ENCODE measurements at regions not wholly inside any gene's neighbourhood (a gene's known extent, or its start where the extent isn't known, plus 50 kb on each side); places are given as distances from the start of the nearest gene placed in this dataset.
"Not testable (repeated sequence)": the region's sequence is repeated elsewhere in the genome, so short reads cannot be mapped to it uniquely, and the experiment has no call there.

GRCh38 chr2:201946746-201947145 lies 86.9 kb upstream of the FZD7 start:
- DNase-seq; in situ Hi-C loops (cut with HindIII; ENCODE audit: low pct_ligation_motif_present, low pct_unique_long_range_greater_than_20kb, low sequenced_read_pairs): not testable (repeated sequence)

GRCh38 chr2:201947287-201947686 lies 86.4 kb upstream of the FZD7 start:
- no peak for DNase-seq
- in situ Hi-C loops (cut with HindIII; ENCODE audit: low pct_ligation_motif_present, low pct_unique_long_range_greater_than_20kb, low sequenced_read_pairs): no loop called here

DNA sequence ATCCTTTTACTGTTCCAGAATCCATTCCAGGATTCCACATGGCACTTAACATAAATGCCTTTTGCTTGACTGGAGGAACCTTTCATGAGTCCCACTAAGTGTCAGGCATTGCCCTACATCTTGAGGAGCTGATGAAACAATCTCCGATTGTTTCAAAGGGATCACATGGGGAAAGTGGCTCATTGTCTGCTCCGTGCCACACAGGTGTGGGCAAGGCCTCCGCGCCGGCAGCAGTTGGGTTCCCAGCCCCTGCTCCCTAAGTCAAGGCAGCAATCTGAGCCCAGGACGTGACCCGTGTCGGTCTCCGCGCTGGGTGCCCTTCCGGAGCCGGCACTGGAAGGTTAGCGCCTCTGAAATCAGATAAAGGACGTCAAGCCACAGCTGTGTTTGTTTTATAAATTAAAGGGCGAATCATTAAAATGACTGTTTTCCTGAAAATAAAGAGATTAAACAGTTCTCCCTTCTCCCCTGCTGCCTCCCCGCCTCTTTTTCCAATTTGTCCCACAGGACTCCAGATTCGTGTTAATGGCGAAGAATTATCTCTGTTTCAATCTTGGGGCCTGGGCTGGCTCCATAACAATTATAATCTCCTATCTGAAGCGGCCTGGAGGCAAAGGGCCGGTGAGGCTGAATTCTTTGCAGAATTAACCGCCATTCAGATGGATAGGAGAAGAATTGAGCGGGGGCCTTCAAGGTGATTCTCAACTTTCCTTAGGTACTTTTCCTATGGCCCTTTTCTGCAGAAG lies 84.3 kb upstream of the FZD7 start:
- in situ Hi-C loops (cut with HindIII; ENCODE audit: low pct_ligation_motif_present, low pct_unique_long_range_greater_than_20kb, low sequenced_read_pairs): no loop called here

GRCh38 chr2:201949927-201950246 lies 83.8 kb upstream of the FZD7 start:
- in situ Hi-C loops (cut with HindIII; ENCODE audit: low pct_ligation_motif_present, low pct_unique_long_range_greater_than_20kb, low sequenced_read_pairs): no loop called here
- DNase-seq: no peak

More for the DNA sequence above, 84.3 kb upstream of the FZD7 start:
- no peak for DNase-seq

DNA sequence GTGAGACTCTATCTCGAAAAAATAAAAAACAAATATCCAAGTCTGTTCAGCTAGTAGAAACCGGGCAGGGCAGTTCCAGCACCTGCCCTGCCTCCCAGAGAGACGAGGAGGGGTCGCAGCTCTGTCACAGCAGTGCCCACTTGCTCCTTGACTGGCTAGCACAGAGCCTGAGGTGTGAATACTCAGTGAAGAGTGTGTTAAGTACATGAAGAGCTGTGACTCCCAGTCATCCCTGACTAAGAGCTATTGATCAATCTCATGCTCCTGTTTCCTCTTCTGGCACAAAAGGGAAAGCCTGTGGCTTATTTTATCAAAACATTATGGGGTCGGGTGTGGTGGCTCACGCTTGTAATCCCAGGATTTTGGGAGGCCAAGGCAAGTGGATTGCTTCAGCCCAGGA lies 83.0 kb upstream of the FZD7 start:
- in situ Hi-C loops (cut with HindIII; ENCODE audit: low pct_ligation_motif_present, low pct_unique_long_range_greater_than_20kb, low sequenced_read_pairs): no loop called here
- DNase-seq: no peak

- in situ Hi-C loops (cut with HindIII; ENCODE audit: low pct_ligation_motif_present, low pct_unique_long_range_greater_than_20kb, low sequenced_read_pairs): no loop called here
- DNase-seq: no peak
Measured at GRCh38 chr2:201952187-201952586, 81.5 kb upstream of the FZD7 start.

- no peak for DNase-seq
- in situ Hi-C loops (cut with HindIII; ENCODE audit: low pct_ligation_motif_present, low pct_unique_long_range_greater_than_20kb, low sequenced_read_pairs): no loop called here
Measured at GRCh38 chr2:201953396-201953795, 80.3 kb upstream of the FZD7 start.

- no peak for DNase-seq
- in situ Hi-C loops (cut with HindIII; ENCODE audit: low pct_ligation_motif_present, low pct_unique_long_range_greater_than_20kb, low sequenced_read_pairs): no loop called here
Measured at GRCh38 chr2:201953880-201954279, 79.8 kb upstream of the FZD7 start.

- no peak for DNase-seq
- in situ Hi-C loops (cut with HindIII; ENCODE audit: low pct_ligation_motif_present, low pct_unique_long_range_greater_than_20kb, low sequenced_read_pairs): no loop called here
Measured at GRCh38 chr2:201955231-201955630, 78.4 kb upstream of the FZD7 start.

DNA sequence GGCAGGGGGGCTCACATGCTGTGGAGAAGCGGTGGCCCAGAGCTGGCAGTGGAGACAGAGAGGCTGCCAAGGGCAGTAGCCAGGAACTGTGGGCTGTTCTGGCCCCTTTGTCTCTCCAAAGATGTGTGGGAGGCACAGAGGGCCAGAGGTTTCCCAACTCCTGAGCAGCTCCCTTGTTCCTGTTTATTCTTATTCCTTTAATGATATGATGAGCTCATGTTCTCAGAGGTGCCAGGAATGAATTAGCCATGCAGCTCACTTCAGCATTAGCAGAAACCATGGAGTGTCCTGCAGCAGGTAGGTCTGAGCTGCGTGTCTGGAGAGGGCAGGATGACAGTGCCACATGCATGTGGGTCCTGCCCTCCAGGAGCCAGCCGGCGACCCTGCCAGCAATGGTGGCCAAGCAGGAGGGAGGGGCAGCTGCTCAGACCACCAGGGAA lies 77.9 kb upstream of the FZD7 start:
- DNase-seq: no peak
- in situ Hi-C loops (cut with HindIII; ENCODE audit: low pct_ligation_motif_present, low pct_unique_long_range_greater_than_20kb, low sequenced_read_pairs): no loop called here

DNA sequence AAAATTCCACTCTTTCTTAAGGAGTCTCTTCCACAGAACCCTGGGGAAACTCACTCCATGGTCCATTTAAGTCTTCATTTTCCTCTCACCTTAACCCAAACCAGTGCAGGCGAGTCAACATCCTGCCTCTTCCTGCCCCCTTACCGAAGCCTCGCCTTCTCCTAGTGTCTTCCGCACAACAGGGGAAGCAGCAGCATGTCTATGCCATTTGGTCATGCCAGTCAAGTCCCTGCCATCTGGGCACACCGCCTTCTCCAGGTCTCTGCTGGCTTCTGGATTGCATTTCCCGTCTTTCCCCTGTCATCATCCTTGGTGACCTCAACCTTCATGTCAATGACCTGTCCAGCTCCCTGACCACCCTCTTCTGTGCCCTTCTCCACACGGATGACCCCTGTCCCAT lies 77.3 kb upstream of the FZD7 start:
- DNase-seq: no peak
- in situ Hi-C loops (cut with HindIII; ENCODE audit: low pct_ligation_motif_present, low pct_unique_long_range_greater_than_20kb, low sequenced_read_pairs): no loop called here

- in situ Hi-C loops (cut with HindIII; ENCODE audit: low pct_ligation_motif_present, low pct_unique_long_range_greater_than_20kb, low sequenced_read_pairs): no loop called here
Measured at GRCh38 chr2:201957091-201957490, 76.6 kb upstream of the FZD7 start.

GRCh38 chr2:201959198-201959597 lies 74.5 kb upstream of the FZD7 start:
- in situ Hi-C loops (cut with HindIII; ENCODE audit: low pct_ligation_motif_present, low pct_unique_long_range_greater_than_20kb, low sequenced_read_pairs): no loop called here
- DNase-seq: no peak

More at GRCh38 chr2:201957091-201957490, 76.6 kb upstream of the FZD7 start:
- DNase-seq: no peak

DNA sequence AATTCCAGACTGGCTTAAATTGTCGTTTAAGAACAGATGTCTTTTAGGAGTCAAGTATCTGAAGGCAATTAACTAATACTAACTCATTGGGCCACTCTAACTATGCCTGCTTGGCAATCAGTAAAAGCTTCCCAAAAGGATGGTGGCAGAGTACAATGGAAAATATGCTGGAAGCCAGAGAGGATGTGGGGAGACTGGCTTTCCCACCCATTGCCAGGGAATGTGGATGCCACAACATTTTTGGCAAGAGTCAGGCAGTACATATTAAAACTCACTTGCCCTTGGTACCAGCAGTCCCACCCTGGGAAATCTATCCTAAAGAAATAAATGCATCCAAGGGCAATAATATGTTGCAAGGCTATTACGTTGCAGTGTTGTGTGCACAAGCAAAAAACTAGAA lies 74.0 kb upstream of the FZD7 start:
- in situ Hi-C loops (cut with HindIII; ENCODE audit: low pct_ligation_motif_present, low pct_unique_long_range_greater_than_20kb, low sequenced_read_pairs): no loop called here
- DNase-seq: no peak

GRCh38 chr2:201960305-201960704 lies 73.3 kb upstream of the FZD7 start:
- DNase-seq: no peak
- in situ Hi-C loops (cut with HindIII; ENCODE audit: low pct_ligation_motif_present, low pct_unique_long_range_greater_than_20kb, low sequenced_read_pairs): no loop called here

DNA sequence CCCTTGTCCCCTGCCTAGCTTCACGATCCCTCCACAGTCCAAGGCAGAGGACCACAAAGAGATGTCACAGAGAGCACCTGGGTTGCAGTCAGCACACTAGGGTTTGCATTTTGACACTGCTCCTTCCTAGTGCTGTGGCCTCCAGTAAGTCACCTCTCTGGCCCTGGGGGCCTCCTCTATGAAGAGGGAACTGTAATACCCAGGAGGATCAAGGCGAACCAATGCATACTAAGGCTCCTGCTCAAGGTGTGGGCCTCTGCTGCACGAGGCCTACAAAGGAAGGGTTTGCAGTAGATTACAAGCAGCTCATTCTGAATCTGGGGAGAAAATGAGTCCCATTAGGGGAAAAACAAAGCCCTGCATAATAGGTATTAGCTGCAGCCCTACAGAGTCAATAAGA lies 72.3 kb upstream of the FZD7 start:
- in situ Hi-C loops (cut with HindIII; ENCODE audit: low pct_ligation_motif_present, low pct_unique_long_range_greater_than_20kb, low sequenced_read_pairs): no loop called here
- DNase-seq: no peak

GRCh38 chr2:201962774-201963562 lies 70.7 kb upstream of the FZD7 start:
- DNase-seq: no peak
- in situ Hi-C loops (cut with HindIII; ENCODE audit: low pct_ligation_motif_present, low pct_unique_long_range_greater_than_20kb, low sequenced_read_pairs): no loop called here

- no peak for DNase-seq
- in situ Hi-C loops (cut with HindIII; ENCODE audit: low pct_ligation_motif_present, low pct_unique_long_range_greater_than_20kb, low sequenced_read_pairs): no loop called here
Measured at GRCh38 chr2:201964011-201964410, 69.6 kb upstream of the FZD7 start.

DNA sequence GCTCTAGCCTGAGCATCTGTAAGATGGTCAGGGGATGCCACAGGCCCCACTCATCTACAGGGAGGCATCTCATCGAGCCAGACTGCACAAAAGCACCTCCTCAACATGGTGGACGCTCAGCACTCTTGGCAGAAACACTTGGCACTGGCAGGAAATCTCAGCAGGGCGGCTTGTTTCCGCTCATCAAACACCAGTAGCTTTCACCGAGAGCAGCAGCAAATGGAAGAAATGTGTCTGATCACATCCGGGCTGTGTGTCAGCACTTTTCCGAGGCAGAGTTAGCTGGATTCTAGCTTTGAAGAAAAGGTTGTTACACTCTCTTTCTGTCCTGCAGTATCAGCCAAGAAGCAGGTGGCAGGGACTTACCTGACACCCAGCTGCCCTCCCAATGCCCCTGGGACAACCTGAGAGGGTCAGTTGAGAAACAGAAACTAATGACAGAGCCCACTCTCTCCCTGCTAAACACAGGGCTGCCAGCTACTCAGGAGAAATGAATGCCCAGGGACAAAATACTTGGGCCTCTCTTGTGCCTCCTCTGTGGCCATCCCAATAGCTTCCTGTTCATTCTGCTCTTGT lies 68.9 kb upstream of the FZD7 start:
- DNase-seq: no peak
- in situ Hi-C loops (cut with HindIII; ENCODE audit: low pct_ligation_motif_present, low pct_unique_long_range_greater_than_20kb, low sequenced_read_pairs): no loop called here

GRCh38 chr2:201965550-201965949 lies 68.1 kb upstream of the FZD7 start:
- no peak for DNase-seq
- in situ Hi-C loops (cut with HindIII; ENCODE audit: low pct_ligation_motif_present, low pct_unique_long_range_greater_than_20kb, low sequenced_read_pairs): no loop called here
